HG02970 (cell line): ENCODE measurements at regions not wholly inside any gene's neighbourhood (a gene's known extent, or its start where the extent isn't known, plus 50 kb on each side); places are given as distances from the start of the nearest gene placed in this dataset.

Source experiments
- ATAC-seq: cut with Tn5 transposase; IDR thresholded peaks from one replicate; pipeline ENCODE4 v1.9.1; 2021; ENCODE audit warnings: mild to moderate bottlenecking, moderate library complexity, moderate number of reproducible peaks; ENCODE audit not compliant: unreplicated experiment, low FRiP score

GRCh38 chr2:234211797-234212196 lies 161.3 kb downstream of the SPP2 start:
- ATAC-seq, result no peak

GRCh38 chr2:234206738-234207137 lies 156.2 kb downstream of the SPP2 start:
- ATAC-seq, result no peak

- no peak for ATAC-seq
Observed at GRCh38 chr2:234204480-234204879, 154.0 kb downstream of the SPP2 start.

- no peak for ATAC-seq
Observed at GRCh38 chr2:234203135-234203984, 152.9 kb downstream of the SPP2 start.

- ATAC-seq, result no peak
Observed at GRCh38 chr2:234202601-234203000, 152.1 kb downstream of the SPP2 start.

GRCh38 chr2:234199996-234200395 lies 149.5 kb downstream of the SPP2 start:
- ATAC-seq, result no peak

- no peak for ATAC-seq
Observed at GRCh38 chr2:234198976-234199375, 148.5 kb downstream of the SPP2 start.

GRCh38 chr2:234195516-234195915 lies 145.0 kb downstream of the SPP2 start:
- no peak for ATAC-seq

- ATAC-seq, result no peak
Observed at GRCh38 chr2:234193977-234194563, 143.6 kb downstream of the SPP2 start.

GRCh38 chr2:234191819-234192407 lies 141.4 kb downstream of the SPP2 start:
- no peak for ATAC-seq

- no peak for ATAC-seq
Observed at GRCh38 chr2:234189786-234190300, 139.3 kb downstream of the SPP2 start.

GRCh38 chr2:234189230-234189629 lies 138.7 kb downstream of the SPP2 start:
- no peak for ATAC-seq

GRCh38 chr2:234187646-234188174 lies 137.2 kb downstream of the SPP2 start:
- no peak for ATAC-seq

- no peak for ATAC-seq
Observed at GRCh38 chr2:234181121-234181520, 130.6 kb downstream of the SPP2 start.

- ATAC-seq, result no peak
Observed at GRCh38 chr2:234179031-234179363, 128.5 kb downstream of the SPP2 start.

GRCh38 chr2:234178330-234179030 lies 128.0 kb downstream of the SPP2 start:
- ATAC-seq, result no peak

GRCh38 chr2:234175649-234176048 lies 125.1 kb downstream of the SPP2 start:
- ATAC-seq, result no peak

GRCh38 chr2:234174742-234175141 lies 124.2 kb downstream of the SPP2 start:
- no peak for ATAC-seq

GRCh38 chr2:234172532-234172931 lies 122.0 kb downstream of the SPP2 start:
- ATAC-seq, result no peak

GRCh38 chr2:234172066-234172465 lies 121.6 kb downstream of the SPP2 start:
- ATAC-seq, result no peak

- ATAC-seq, result no peak
Observed at GRCh38 chr2:234171666-234172065, 121.2 kb downstream of the SPP2 start.
